H1 (cell line): ENCODE measurements at regions not wholly inside any gene's neighbourhood (a gene's known extent, or its start where the extent isn't known, plus 50 kb on each side); places are given as distances from the start of the nearest gene placed in this dataset.

ENCODE experiments used
- CTCF ChIA-PET: fragments of 300-600 bp; sonication (Branson Sonifier 250); formaldehyde crosslinking; loops from one replicate; lab custom pipeline; 2021; ENCODE audit not compliant: partially characterized antibody; lab: Charles Lee
- POLR2A ChIA-PET: fragments of 300-600 bp; sonication (Branson Sonifier 250); formaldehyde crosslinking; loops from one replicate; lab custom pipeline; 2021; ENCODE audit warnings: inconsistent platforms; ENCODE audit not compliant: partially characterized antibody; lab: Charles Lee
- DNase-seq, 2 experiments: peaks; one replicate each; pipeline versions ENCODE4 v3.0.0 to v3.0.0-alpha.2; 2010 to 2022; ENCODE audit warnings: low spot score in 2 of 2, low read depth in 1 of 2, mixed read lengths in 1 of 2
- FAIRE-seq: peaks from 2 replicates; lab custom pipeline; 2011; peaks lifted over from hg19 to GRCh38; lab: Jason Lieb, UNC
- H2AFZ ChIP-seq: 2 replicates; pipeline ENCODE4 v1.8.1; 2012; ENCODE audit warnings: low read length, inconsistent platforms
- H2AK5ac ChIP-seq: 2 replicates; pipeline ENCODE4 v1.6.1; 2013; ENCODE audit warnings: low read depth, low read length
- H2BK120ac ChIP-seq: replicated peaks from 2 replicates; pipeline ENCODE3; 2013; ENCODE audit warnings: low read depth, low read length, inconsistent platforms
- H2BK12ac ChIP-seq: 2 replicates; pipeline ENCODE4 v1.6.1; 2013; ENCODE audit warnings: low read depth, low read length
- H2BK15ac ChIP-seq: 2 replicates; pipeline ENCODE4 v1.6.1; 2013; ENCODE audit warnings: low read length
- H2BK20ac ChIP-seq: 2 replicates; pipeline ENCODE4 v1.6.1; 2013; ENCODE audit warnings: low read length
- H2BK5ac ChIP-seq: 2 replicates; pipeline ENCODE4 v1.6.1; 2013; ENCODE audit warnings: low read depth, low read length
- H3K14ac ChIP-seq: 2 replicates; pipeline ENCODE4 v1.6.1; 2013; ENCODE audit warnings: inconsistent platforms; ENCODE audit not compliant: insufficient read length
- H3K18ac ChIP-seq: 2 replicates; pipeline ENCODE4 v1.6.1; 2013; ENCODE audit warnings: low read length; ENCODE audit errors: extremely low read depth
- H3K23ac ChIP-seq: 2 replicates; pipeline ENCODE4 v1.6.1; 2013; ENCODE audit warnings: inconsistent platforms; ENCODE audit not compliant: insufficient read length
- H3K23me2 ChIP-seq: 2 replicates; pipeline ENCODE4 v1.6.1; 2013; ENCODE audit warnings: low read depth, low read length
- H3K27ac ChIP-seq: 2 replicates; pipeline ENCODE4 v1.6.1; 2011; ENCODE audit warnings: low read depth, low read length, inconsistent platforms
- H3K27me3 ChIP-seq, 4 experiments: replicated peaks in 1 of 4; 1 replicate in 1 of 4; 2 replicates in 3 of 4; pipeline versions ENCODE4 v1.6.1 to v1.8.1; 2011 to 2013; ENCODE audit warnings: low read length in 3 of 4, mild to moderate bottlenecking in 3 of 4, inconsistent platforms in 2 of 4, mixed read lengths in 2 of 4, moderate library complexity in 1 of 4; ENCODE audit not compliant: control insufficient read depth in 3 of 4, insufficient read depth in 3 of 4; ENCODE audit errors: extremely low read depth in 1 of 4
- H3K36me3 ChIP-seq, 4 experiments: 2 replicates each; pipeline versions ENCODE4 v1.6.1 to v1.8.1; 2011 to 2013; ENCODE audit warnings: mild to moderate bottlenecking in 4 of 4, low read length in 3 of 4, moderate library complexity in 2 of 4, control low read depth in 1 of 4, inconsistent platforms in 1 of 4; ENCODE audit not compliant: insufficient read depth in 4 of 4, control insufficient read depth in 2 of 4
- H3K4ac ChIP-seq: replicated peaks from 2 replicates; pipeline ENCODE3; 2013; ENCODE audit warnings: low read length, low read depth, mixed read lengths, inconsistent platforms; ENCODE audit not compliant: insufficient read length
- H3K4me1 ChIP-seq, 4 experiments: replicated peaks in 1 of 4; 1 replicate in 1 of 4; 2 replicates in 3 of 4; pipeline versions ENCODE4 v1.6.1 to v1.8.1; 2011 to 2013; ENCODE audit warnings: low read length in 3 of 4, inconsistent platforms in 2 of 4, mixed read lengths in 1 of 4; ENCODE audit not compliant: insufficient read depth in 4 of 4, control insufficient read depth in 3 of 4
- H3K4me2 ChIP-seq, 2 experiments: 2 replicates each; pipeline versions ENCODE4 v1.6.1 to v1.8.1; 2011 to 2013; ENCODE audit warnings: low read depth in 2 of 2, low read length in 2 of 2, control low read depth in 1 of 2, inconsistent platforms in 1 of 2, mild to moderate bottlenecking in 1 of 2; ENCODE audit not compliant: insufficient read depth in 1 of 2
- H3K4me3 ChIP-seq, 4 experiments: fragments of 200-600, 300-600 bp in 1 of 4; sonication (generic), shearing (Covaris generic), sonication (Bioruptor Twin) in 1 of 4; 2 replicates each; pipeline versions ENCODE4 v1.5.1 to v1.8.1; 2011 to 2016; ENCODE audit warnings: low read length in 4 of 4, low read depth in 3 of 4, control low read depth in 2 of 4, inconsistent platforms in 2 of 4, mild to moderate bottlenecking in 2 of 4, mixed read lengths in 1 of 4, moderate library complexity in 1 of 4; ENCODE audit not compliant: insufficient read depth in 2 of 4; ENCODE audit errors: extremely low read depth in 1 of 4
- H3K56ac ChIP-seq: replicated peaks from 2 replicates; pipeline ENCODE3; 2013; ENCODE audit warnings: low read depth, mild to moderate bottlenecking, mixed read lengths, low read length, inconsistent platforms; ENCODE audit not compliant: insufficient read length
- H3K79me1 ChIP-seq: 2 replicates; pipeline ENCODE4 v1.6.1; 2013; ENCODE audit warnings: low read depth, low read length, control low read depth
- H3K79me2 ChIP-seq, 2 experiments: 2 replicates each; pipeline versions ENCODE4 v1.6.1 to v1.8.1; 2012 to 2013; ENCODE audit warnings: low read length in 2 of 2, mild to moderate bottlenecking in 2 of 2, inconsistent platforms in 1 of 2; ENCODE audit not compliant: insufficient read depth in 2 of 2, control insufficient read depth in 1 of 2
- H3K9ac ChIP-seq, 4 experiments: replicated peaks in 1 of 4; 1 replicate in 1 of 4; 2 replicates in 3 of 4; pipeline versions ENCODE4 v1.6.1 to v1.8.1; 2011 to 2013; ENCODE audit warnings: low read depth in 3 of 4, low read length in 3 of 4, control low read depth in 2 of 4, mild to moderate bottlenecking in 2 of 4, moderate library complexity in 2 of 4, inconsistent platforms in 1 of 4; ENCODE audit errors: extremely low read depth in 1 of 4
- H3K9me3 ChIP-seq, 2 experiments: 2 replicates each; pipeline versions ENCODE4 v1.6.1 to v1.8.1; 2012 to 2013; ENCODE audit warnings: mild to moderate bottlenecking in 2 of 2, moderate library complexity in 2 of 2, control low read depth in 1 of 2, inconsistent platforms in 1 of 2, low read depth in 1 of 2, low read length in 1 of 2, mixed read lengths in 1 of 2; ENCODE audit not compliant: insufficient read depth in 2 of 2
- H4K20me1 ChIP-seq, 2 experiments: replicated peaks in 1 of 2; 2 replicates each; pipeline versions ENCODE3 to v1.8.1; 2011 to 2013; ENCODE audit warnings: inconsistent platforms in 2 of 2, low read length in 2 of 2, mild to moderate bottlenecking in 1 of 2; ENCODE audit not compliant: insufficient read depth in 2 of 2, control insufficient read depth in 1 of 2
- H4K5ac ChIP-seq: 2 replicates; pipeline ENCODE4 v1.6.1; 2013; ENCODE audit warnings: low read length, low read depth, mixed read lengths, inconsistent platforms; ENCODE audit not compliant: insufficient read length
- H4K8ac ChIP-seq: 2 replicates; pipeline ENCODE4 v1.8.0; 2013; ENCODE audit warnings: mild to moderate bottlenecking, moderate library complexity, low read length, inconsistent platforms; ENCODE audit not compliant: insufficient read depth; ENCODE audit errors: extremely low read depth
- H4K91ac ChIP-seq: replicated peaks from 2 replicates; pipeline ENCODE3; 2013; ENCODE audit warnings: low read length, mixed read lengths, inconsistent platforms; ENCODE audit not compliant: insufficient read length
- ATF2 ChIP-seq: IDR thresholded peaks from 2 replicates; pipeline ENCODE4 v1.6.1; 2012; ENCODE audit warnings: low read length, inconsistent platforms
- E2F6 ChIP-seq: IDR thresholded peaks from 2 replicates; pipeline ENCODE4 v1.6.1; 2012; ENCODE audit warnings: inconsistent platforms
- HDAC2 ChIP-seq, 2 experiments: fragments of 300-600 bp in 1 of 2; sonication (generic) in 1 of 2; IDR thresholded peaks; 2 replicates each; pipeline ENCODE4 v1.6.1; 2011 to 2012; ENCODE audit warnings: low read depth in 2 of 2, low read length in 2 of 2, mild to moderate bottlenecking in 2 of 2, moderate library complexity in 2 of 2, borderline replicate concordance in 1 of 2, inconsistent platforms in 1 of 2
- WGBS, 2 experiments: shearing (Covaris generic) in 1 of 2; methylation state at CpG; one replicate each; pipeline versions ENCODE4 v1.1.6 to v1.1.7; 2013 to 2015; ENCODE audit warnings: low lambda C conversion rate in 2 of 2, mixed read lengths in 2 of 2, inconsistent platforms in 1 of 2, low coverage in 1 of 2, missing lambda C conversion rate in 1 of 2; ENCODE audit not compliant: insufficient replicate concordance in 2 of 2, insufficient coverage in 1 of 2, insufficient read length in 1 of 2; ENCODE audit errors: extremely low coverage in 1 of 2, missing lambda C conversion rate in 1 of 2; 5-methylcytosine and 5-hydroxymethylcytosine counted together

GRCh38 chr12:90333424-90333823, 621.6 kb downstream of the CCER1 start:
- H3K23ac ChIP-seq: no peak overlapping the region
- no peaks in the 10 kb centered on the region for H3K9me3 ChIP-seq
- ChIA-PET CTCF (no interaction called here), POLR2A (no interaction called here)
- H2BK120ac ChIP-seq: no peak overlapping the region
- no peak overlapping the region for H4K5ac ChIP-seq
- no peaks in the 10 kb centered on the region for H4K20me1 ChIP-seq
- H3K79me1 ChIP-seq: no peaks in the 10 kb centered on the region
- no peak overlapping the region for H4K8ac ChIP-seq
- no peak overlapping the region for H3K9ac ChIP-seq
- H3K36me3 ChIP-seq: no peaks in the 10 kb centered on the region
- H3K4me3 ChIP-seq: no peak overlapping the region
- H3K14ac ChIP-seq: no peak overlapping the region
- no peak overlapping the region for H2BK5ac ChIP-seq
- no peak overlapping the region for H2AFZ ChIP-seq
- H3K27me3 ChIP-seq: peaks cover 0 to 4% (median under 1%) of the 10 kb centered on the region in 4 experiments; a peak in 2 of 7 replicates
- no peak overlapping the region for H3K27ac ChIP-seq
- no peak overlapping the region for H2BK20ac ChIP-seq
- H3K23me2 ChIP-seq: no peaks in the 10 kb centered on the region; the same call in 1 of the 2 replicates
- H3K79me2 ChIP-seq: no peaks in the 10 kb centered on the region
- no peak overlapping the region for H3K56ac ChIP-seq
- DNase-seq (no peak), FAIRE-seq (no peak)
- no peak overlapping the region for H4K91ac ChIP-seq
- H2AK5ac ChIP-seq: no peak overlapping the region
- H3K4ac ChIP-seq: no peak overlapping the region
- H3K4me2 ChIP-seq: no peak overlapping the region
- H3K4me1 ChIP-seq: 0 out of 7 replicates have a peak, but pooled peaks cover 0 to 2% (median 0%) of the 10 kb centered on the region in 4 experiments
- 90% methylated on average over 2 of the region's 2 CpGs; no CpG with 5 or more reads in 1 of the 2 experiments for WGBS, 2 experiments
- TF ChIP-seq ATF2 (no peak), E2F6 (no peak), HDAC2 (IDR thresholded peaks at IDR 0.05; ENCODE audit: borderline replicate concordance in 1 of 2, low read depth in 2 of 2, low read length in 2 of 2) (no peak)
- no peak overlapping the region for H3K18ac ChIP-seq
- no peak overlapping the region for H2BK12ac ChIP-seq
- H2BK15ac ChIP-seq: no peak overlapping the region
